ENCODE measurements at regions not wholly inside any gene's neighbourhood (a gene's known extent, or its start where the extent isn't known, plus 50 kb on each side); places are given as distances from the start of the nearest gene placed in this dataset.
"Not testable (repeated sequence)": the region's sequence is repeated elsewhere in the genome, so short reads cannot be mapped to it uniquely, and the experiment has no call there.

DNA sequence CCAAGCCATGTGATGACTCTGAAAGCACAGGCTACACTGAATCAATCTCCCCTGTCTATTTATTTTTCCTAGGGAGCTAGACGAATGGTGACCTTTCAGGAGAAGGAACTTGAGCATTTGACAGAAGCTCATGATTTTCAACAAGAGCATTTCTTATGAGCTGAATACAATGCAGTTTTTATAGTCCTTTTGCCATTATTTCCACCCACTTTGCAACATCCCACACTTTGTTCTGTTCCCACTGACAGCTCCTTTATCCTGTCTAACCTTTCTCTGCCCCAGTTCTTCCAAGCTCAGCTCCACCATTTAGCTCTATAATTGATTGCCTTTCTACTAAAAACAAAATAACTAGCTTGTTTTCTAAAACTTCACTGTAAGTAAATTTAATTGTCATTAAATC lies 91.9 kb upstream of the PRSS1 start:
- no peak overlapping the region for H3K4me3 ChIP-seq (ENCODE audit: low read length)
- DNase-seq (ENCODE audit: low read depth): no peak
- TF ChIP-seq CTCF (conservative IDR thresholded peaks at IDR 0.05; ENCODE audit: low read depth, low read length): no peak

- TF ChIP-seq CTCF (conservative IDR thresholded peaks at IDR 0.05; ENCODE audit: low read depth, low read length): peak; percentile 32
- H3K4me3 ChIP-seq (ENCODE audit: low read length): no peak overlapping the region
- DNase-seq (ENCODE audit: low read depth): no peak
Measured at GRCh38 chr7:142654398-142654797, 94.9 kb upstream of the PRSS1 start.

DNA sequence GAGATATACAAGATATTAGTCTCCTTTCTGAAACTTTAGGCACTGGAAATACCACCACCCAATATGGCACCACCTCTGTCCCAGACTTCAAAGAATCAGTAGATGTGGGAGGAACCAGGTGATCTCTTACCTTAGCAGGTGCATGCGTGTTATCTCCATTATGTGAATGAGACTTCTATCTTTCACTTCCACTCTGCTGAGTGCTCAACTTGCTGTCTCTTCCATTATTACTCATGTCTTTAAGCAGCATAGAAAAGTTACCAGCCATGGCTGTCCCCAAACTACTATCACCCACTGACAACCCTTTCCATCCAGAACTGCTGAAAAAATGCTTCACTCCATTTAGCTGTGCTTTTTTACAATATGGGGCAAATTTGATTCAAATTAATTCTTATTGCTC lies 101.5 kb upstream of the PRSS1 start:
- DNase-seq (ENCODE audit: low read depth): no peak
- no peak overlapping the region for H3K4me3 ChIP-seq (ENCODE audit: low read length)
- TF ChIP-seq CTCF (conservative IDR thresholded peaks at IDR 0.05; ENCODE audit: low read depth, low read length): no peak

DNA sequence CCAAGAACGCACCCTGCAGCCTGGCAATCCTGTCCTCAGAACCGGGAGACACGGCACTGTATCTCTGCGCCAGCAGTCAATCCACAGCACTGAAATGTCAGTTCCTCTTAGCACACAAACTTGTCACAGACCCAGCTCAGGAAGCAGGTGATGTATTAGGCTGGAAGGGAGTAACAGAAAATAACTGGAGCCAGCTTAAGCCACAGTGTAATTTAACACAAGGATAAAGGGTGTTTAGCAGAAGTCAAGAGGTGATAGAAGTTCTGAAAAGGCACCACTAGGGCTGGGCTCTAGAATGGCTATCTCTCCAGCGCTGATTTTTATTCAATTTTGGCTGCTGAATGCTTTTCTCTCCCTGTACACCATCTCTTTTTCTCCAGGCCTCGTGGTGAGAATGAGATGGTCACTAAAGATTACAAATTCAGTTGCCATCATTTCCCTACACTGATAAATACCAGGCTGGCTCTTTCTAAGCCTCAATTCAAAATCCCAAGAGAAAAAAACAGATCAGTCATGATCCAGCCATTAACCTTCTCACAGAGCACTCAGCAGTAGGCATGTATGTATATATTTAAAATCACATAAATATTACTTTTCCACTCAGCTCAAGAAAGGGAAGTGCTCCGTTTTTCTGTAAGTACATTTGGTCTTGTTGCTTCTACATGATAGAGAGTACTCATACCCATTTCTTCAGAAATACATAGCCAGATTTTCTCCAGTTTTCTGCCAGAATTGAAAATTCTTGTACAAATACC lies 102.7 kb upstream of the PRSS1 start:
- no peak for TF ChIP-seq CTCF (conservative IDR thresholded peaks at IDR 0.05; ENCODE audit: low read depth, low read length)

GRCh38 chr7:142645777-142646176 lies 103.5 kb upstream of the PRSS1 start:
- DNase-seq (ENCODE audit: low read depth): no peak
- no peak for TF ChIP-seq CTCF (conservative IDR thresholded peaks at IDR 0.05; ENCODE audit: low read depth, low read length)
- H3K4me3 ChIP-seq (ENCODE audit: low read length): no peak overlapping the region

More for the DNA sequence above, 102.7 kb upstream of the PRSS1 start:
- DNase-seq (ENCODE audit: low read depth): no peak
- no peak overlapping the region for H3K4me3 ChIP-seq (ENCODE audit: low read length)

DNA sequence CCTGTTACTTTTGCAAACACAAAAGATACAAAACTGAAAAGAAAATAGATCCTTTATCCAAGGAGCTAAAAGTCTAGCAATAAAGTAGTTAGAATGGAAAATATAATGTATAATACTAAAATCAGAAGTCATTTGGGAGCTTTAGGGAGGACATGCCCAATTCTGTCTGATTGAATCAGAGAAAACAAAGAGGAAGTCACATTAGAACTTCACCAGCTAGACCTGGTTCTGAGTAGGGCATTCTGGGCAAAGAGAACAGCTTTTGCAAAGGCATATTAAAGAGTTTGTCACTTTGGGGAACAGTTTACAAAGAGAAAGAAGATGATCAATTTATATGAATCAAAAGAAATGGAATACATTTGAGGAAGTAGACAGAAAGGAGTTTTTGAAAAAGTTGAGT lies 107.0 kb upstream of the PRSS1 start:
- H3K4me3 ChIP-seq (ENCODE audit: low read length): no peak overlapping the region
- no peak for TF ChIP-seq CTCF (conservative IDR thresholded peaks at IDR 0.05; ENCODE audit: low read depth, low read length)
- DNase-seq (ENCODE audit: low read depth): no peak

DNA sequence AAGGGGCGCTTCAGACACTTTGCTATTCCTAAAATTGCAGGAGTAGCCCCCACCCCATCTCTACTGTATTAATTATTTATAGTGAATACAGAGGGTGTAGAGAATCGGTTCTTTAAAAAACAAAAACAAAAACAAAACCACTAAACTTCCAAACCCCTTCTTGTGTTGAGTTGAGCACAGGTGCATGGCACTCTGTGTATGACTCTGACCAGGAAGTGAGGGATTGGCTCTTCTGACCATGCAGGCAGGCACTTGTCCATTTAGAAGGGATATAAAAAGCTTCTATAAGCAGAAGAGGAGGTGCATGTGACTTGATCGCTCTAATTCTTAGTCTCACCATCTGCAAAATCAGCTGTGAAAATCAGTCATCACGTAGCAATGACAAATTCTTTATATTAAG lies 108.0 kb upstream of the PRSS1 start:
- H3K4me3 ChIP-seq (ENCODE audit: low read length); DNase-seq (ENCODE audit: low read depth): not testable (repeated sequence)
